ENCODE measurements at regions not wholly inside any gene's neighbourhood (a gene's known extent, or its start where the extent isn't known, plus 50 kb on each side); places are given as distances from the start of the nearest gene placed in this dataset.

- DNase-seq, result no peak
- no peak overlapping the region for H3K4me3 ChIP-seq (ENCODE audit: low read depth, low read length)
- no peak overlapping the region for H4K12ac ChIP-seq (ENCODE audit: low read depth, low read length)
- H3K23ac ChIP-seq (ENCODE audit: low read length), result no peak overlapping the region
- no peak overlapping the region for H2AFZ ChIP-seq (ENCODE audit: insufficient read depth, low read length, poor library complexity)
- peak overlapping the region; percentile 45 for H4K91ac ChIP-seq (ENCODE audit: low read depth, low read length)
- H3K36me3 ChIP-seq (ENCODE audit: control insufficient read depth in 1 of 2, insufficient read depth in 2 of 2, low read length in 2 of 2), result no peaks in the 10 kb centered on the region
- H3K27me3 ChIP-seq (ENCODE audit: insufficient read depth, low read length), result no peaks in the 10 kb centered on the region
- H3K9me3 ChIP-seq (ENCODE audit: insufficient read depth, low read depth, low read length), result peaks cover 5% of the 10 kb centered on the region
- H2BK120ac ChIP-seq (ENCODE audit: insufficient read depth, low read length, poor library complexity), result peak overlapping the region; percentile 44
- H3K14ac ChIP-seq (ENCODE audit: low read length), result no peak overlapping the region
- H3K27ac ChIP-seq (ENCODE audit: low read depth, low read length), result no peak overlapping the region
- peaks cover 4% of the 10 kb centered on the region for H3K79me1 ChIP-seq (ENCODE audit: low read length)
- peak overlapping the region; percentile 32 for H2BK5ac ChIP-seq (ENCODE audit: low read depth, low read length, poor library complexity)
- no peak overlapping the region for H2AK5ac ChIP-seq (ENCODE audit: low read length)
- no peak overlapping the region for H2BK12ac ChIP-seq (ENCODE audit: low read length)
- H3K4ac ChIP-seq (ENCODE audit: low read depth, low read length), result no peak overlapping the region
- no CpG with 5 or more reads among the region's 7 CpGs for WGBS (ENCODE audit: extremely low coverage, insufficient coverage, insufficient read length)
- no peak overlapping the region for H4K8ac ChIP-seq (ENCODE audit: low read depth, low read length)
- no peak overlapping the region for H3K18ac ChIP-seq (ENCODE audit: low read length)
- no peaks in the 10 kb centered on the region for H3K79me2 ChIP-seq (ENCODE audit: control insufficient read depth, insufficient read depth, low read length, poor library complexity)
- H3K9ac ChIP-seq (ENCODE audit: low read length), result no peak overlapping the region
- H3K4me2 ChIP-seq (ENCODE audit: low read length), result no peak overlapping the region
- H3K4me1 ChIP-seq (ENCODE audit: control insufficient read depth in 1 of 2, insufficient read depth in 2 of 2, low read length in 2 of 2), result peaks cover 0 to 8% of the 10 kb centered on the region in 2 experiments
Observed at GRCh38 chr20:17806107-17806506, 106.3 kb downstream of the BANF2 start.

GRCh38 chr20:17803765-17804164, 104.0 kb downstream of the BANF2 start:
- H3K18ac ChIP-seq (ENCODE audit: low read length), result no peak overlapping the region
- H3K4me1 ChIP-seq (ENCODE audit: control insufficient read depth in 1 of 2, insufficient read depth in 2 of 2, low read length in 2 of 2), result peaks cover 0 to 8% of the 10 kb centered on the region in 2 experiments
- H4K91ac ChIP-seq (ENCODE audit: low read depth, low read length), result no peak overlapping the region
- no peak overlapping the region for H4K8ac ChIP-seq (ENCODE audit: low read depth, low read length)
- peaks cover 4% of the 10 kb centered on the region for H3K79me1 ChIP-seq (ENCODE audit: low read length)
- no peak overlapping the region for H4K12ac ChIP-seq (ENCODE audit: low read depth, low read length)
- no peak overlapping the region for H3K27ac ChIP-seq (ENCODE audit: low read depth, low read length)
- H3K4ac ChIP-seq (ENCODE audit: low read depth, low read length), result no peak overlapping the region
- H3K4me3 ChIP-seq (ENCODE audit: low read depth, low read length), result no peak overlapping the region
- H3K36me3 ChIP-seq (ENCODE audit: control insufficient read depth in 1 of 2, insufficient read depth in 2 of 2, low read length in 2 of 2), result no peaks in the 10 kb centered on the region
- no peak overlapping the region for H2BK120ac ChIP-seq (ENCODE audit: insufficient read depth, low read length, poor library complexity)
- H3K9me3 ChIP-seq (ENCODE audit: insufficient read depth, low read depth, low read length), result peaks cover 7% of the 10 kb centered on the region
- H3K27me3 ChIP-seq (ENCODE audit: insufficient read depth, low read length), result no peaks in the 10 kb centered on the region
- no peak overlapping the region for H2BK12ac ChIP-seq (ENCODE audit: low read length)
- DNase-seq, result peak; percentile 87 to 95
- no CpG with 5 or more reads among the region's 2 CpGs for WGBS (ENCODE audit: extremely low coverage, insufficient coverage, insufficient read length)
- no peak overlapping the region for H3K23ac ChIP-seq (ENCODE audit: low read length)
- H2AK5ac ChIP-seq (ENCODE audit: low read length), result no peak overlapping the region
- no peak overlapping the region for H3K4me2 ChIP-seq (ENCODE audit: low read length)
- no peak overlapping the region for H2BK5ac ChIP-seq (ENCODE audit: low read depth, low read length, poor library complexity)
- H2AFZ ChIP-seq (ENCODE audit: insufficient read depth, low read length, poor library complexity), result no peak overlapping the region
- no peaks in the 10 kb centered on the region for H3K79me2 ChIP-seq (ENCODE audit: control insufficient read depth, insufficient read depth, low read length, poor library complexity)
- H3K14ac ChIP-seq (ENCODE audit: low read length), result no peak overlapping the region
- no peak overlapping the region for H3K9ac ChIP-seq (ENCODE audit: low read length)

- no peak overlapping the region for H3K27ac ChIP-seq (ENCODE audit: low read depth, low read length)
- peaks cover 7% of the 10 kb centered on the region for H3K9me3 ChIP-seq (ENCODE audit: insufficient read depth, low read depth, low read length)
- no peak overlapping the region for H3K14ac ChIP-seq (ENCODE audit: low read length)
- H4K8ac ChIP-seq (ENCODE audit: low read depth, low read length), result no peak overlapping the region
- no peaks in the 10 kb centered on the region for H3K4me1 ChIP-seq (ENCODE audit: control insufficient read depth in 1 of 2, insufficient read depth in 2 of 2, low read length in 2 of 2)
- no peak overlapping the region for H4K12ac ChIP-seq (ENCODE audit: low read depth, low read length)
- H4K91ac ChIP-seq (ENCODE audit: low read depth, low read length), result no peak overlapping the region
- H2BK120ac ChIP-seq (ENCODE audit: insufficient read depth, low read length, poor library complexity), result no peak overlapping the region
- H3K23ac ChIP-seq (ENCODE audit: low read length), result no peak overlapping the region
- no peak overlapping the region for H2BK5ac ChIP-seq (ENCODE audit: low read depth, low read length, poor library complexity)
- H2AFZ ChIP-seq (ENCODE audit: insufficient read depth, low read length, poor library complexity), result no peak overlapping the region
- H3K36me3 ChIP-seq (ENCODE audit: control insufficient read depth in 1 of 2, insufficient read depth in 2 of 2, low read length in 2 of 2), result no peaks in the 10 kb centered on the region
- H2BK12ac ChIP-seq (ENCODE audit: low read length), result no peak overlapping the region
- no peak overlapping the region for H3K9ac ChIP-seq (ENCODE audit: low read length)
- no peak overlapping the region for H3K18ac ChIP-seq (ENCODE audit: low read length)
- H2AK5ac ChIP-seq (ENCODE audit: low read length), result no peak overlapping the region
- no peak overlapping the region for H3K4me3 ChIP-seq (ENCODE audit: low read depth, low read length)
- no peaks in the 10 kb centered on the region for H3K27me3 ChIP-seq (ENCODE audit: insufficient read depth, low read length)
- peak in 1 of 2 donors; percentile 18 for DNase-seq
- H3K79me2 ChIP-seq (ENCODE audit: control insufficient read depth, insufficient read depth, low read length, poor library complexity), result no peaks in the 10 kb centered on the region
- no peaks in the 10 kb centered on the region for H3K79me1 ChIP-seq (ENCODE audit: low read length)
- no peak overlapping the region for H3K4me2 ChIP-seq (ENCODE audit: low read length)
- H3K4ac ChIP-seq (ENCODE audit: low read depth, low read length), result no peak overlapping the region
- WGBS (ENCODE audit: extremely low coverage, insufficient coverage, insufficient read length), result no CpG with 5 or more reads among the region's 1 CpG
Observed at GRCh38 chr20:17799575-17800227, 99.9 kb downstream of the BANF2 start.

GRCh38 chr20:17798601-17799000, 98.8 kb downstream of the BANF2 start:
- no peak overlapping the region for H2BK5ac ChIP-seq (ENCODE audit: low read depth, low read length, poor library complexity)
- H4K91ac ChIP-seq (ENCODE audit: low read depth, low read length), result no peak overlapping the region
- H3K23ac ChIP-seq (ENCODE audit: low read length), result no peak overlapping the region
- H2BK120ac ChIP-seq (ENCODE audit: insufficient read depth, low read length, poor library complexity), result no peak overlapping the region
- H3K4me1 ChIP-seq (ENCODE audit: control insufficient read depth in 1 of 2, insufficient read depth in 2 of 2, low read length in 2 of 2), result no peaks in the 10 kb centered on the region
- no peak overlapping the region for H2BK12ac ChIP-seq (ENCODE audit: low read length)
- no peak overlapping the region for H3K4ac ChIP-seq (ENCODE audit: low read depth, low read length)
- no peak overlapping the region for H2AFZ ChIP-seq (ENCODE audit: insufficient read depth, low read length, poor library complexity)
- H3K4me3 ChIP-seq (ENCODE audit: low read depth, low read length), result no peak overlapping the region
- WGBS (ENCODE audit: extremely low coverage, insufficient coverage, insufficient read length), result no CpG with 5 or more reads among the region's 1 CpG
- H3K14ac ChIP-seq (ENCODE audit: low read length), result no peak overlapping the region
- H3K9me3 ChIP-seq (ENCODE audit: insufficient read depth, low read depth, low read length), result peaks cover 9% of the 10 kb centered on the region
- H3K18ac ChIP-seq (ENCODE audit: low read length), result no peak overlapping the region
- H3K27ac ChIP-seq (ENCODE audit: low read depth, low read length), result no peak overlapping the region
- H4K8ac ChIP-seq (ENCODE audit: low read depth, low read length), result no peak overlapping the region
- H3K36me3 ChIP-seq (ENCODE audit: control insufficient read depth in 1 of 2, insufficient read depth in 2 of 2, low read length in 2 of 2), result no peaks in the 10 kb centered on the region
- no peak overlapping the region for H2AK5ac ChIP-seq (ENCODE audit: low read length)
- no peaks in the 10 kb centered on the region for H3K79me1 ChIP-seq (ENCODE audit: low read length)
- no peak overlapping the region for H3K9ac ChIP-seq (ENCODE audit: low read length)
- H3K79me2 ChIP-seq (ENCODE audit: control insufficient read depth, insufficient read depth, low read length, poor library complexity), result no peaks in the 10 kb centered on the region
- peak; percentile 89 to 93 for DNase-seq
- no peak overlapping the region for H3K4me2 ChIP-seq (ENCODE audit: low read length)
- no peaks in the 10 kb centered on the region for H3K27me3 ChIP-seq (ENCODE audit: insufficient read depth, low read length)
- H4K12ac ChIP-seq (ENCODE audit: low read depth, low read length), result no peak overlapping the region

Data from trophoblast cell (in vitro differentiated cells and primary cell).